GM06990 (cell line): ENCODE measurements at regions not wholly inside any gene's neighbourhood (a gene's known extent, or its start where the extent isn't known, plus 50 kb on each side); places are given as distances from the start of the nearest gene placed in this dataset.

Experiments
- DNase-seq: peaks from one replicate; pipeline ENCODE4 v3.0.0-alpha.2; 2011; ENCODE audit not compliant: insufficient read length; ENCODE audit errors: extremely low read depth
- H3K27me3 ChIP-seq: replicated peaks from 2 replicates; pipeline ENCODE4 v1.6.0; 2011; ENCODE audit warnings: low read length; ENCODE audit not compliant: control insufficient read depth, insufficient read depth
- H3K36me3 ChIP-seq: 2 replicates; pipeline ENCODE4 v1.5.1; 2011; ENCODE audit warnings: low read length; ENCODE audit not compliant: control insufficient read depth, insufficient read depth
- H3K4me3 ChIP-seq: replicated peaks from 2 replicates; pipeline ENCODE4 v1.5.1; 2011; ENCODE audit warnings: low read depth, mild to moderate bottlenecking, control low read depth, low read length
- CTCF ChIP-seq: IDR thresholded peaks from 2 replicates; pipeline ENCODE4 v1.5.1; 2011; ENCODE audit warnings: low read length, control low read depth, mild to moderate bottlenecking, inconsistent platforms; ENCODE audit not compliant: insufficient read depth, poor library complexity, severe bottlenecking

- H3K4me3 ChIP-seq: no peak overlapping the region
- no peak for TF ChIP-seq CTCF
- DNase-seq: no peak
- H3K36me3 ChIP-seq: no peaks in the 10 kb centered on the region
- no peaks in the 10 kb centered on the region for H3K27me3 ChIP-seq
Measured at GRCh38 chrX:140389331-140389730, 115.5 kb downstream of the SOX3 start.

GRCh38 chrX:140362861-140363260, 142.0 kb downstream of the SOX3 start:
- H3K36me3 ChIP-seq: no peaks in the 10 kb centered on the region
- no peak for DNase-seq
- H3K4me3 ChIP-seq: no peak overlapping the region
- no peaks in the 10 kb centered on the region for H3K27me3 ChIP-seq
- TF ChIP-seq CTCF: no peak

- DNase-seq: no peak
- no peak overlapping the region for H3K4me3 ChIP-seq
- no peaks in the 10 kb centered on the region for H3K36me3 ChIP-seq
- TF ChIP-seq CTCF: no peak
- H3K27me3 ChIP-seq: no peaks in the 10 kb centered on the region
Measured at GRCh38 chrX:140360924-140361323, 143.9 kb downstream of the SOX3 start.

GRCh38 chrX:140360284-140360683, 144.6 kb downstream of the SOX3 start:
- H3K27me3 ChIP-seq: no peaks in the 10 kb centered on the region
- no peak for TF ChIP-seq CTCF
- no peak for DNase-seq

GRCh38 chrX:140355922-140356321, 148.9 kb downstream of the SOX3 start:
- no peak for TF ChIP-seq CTCF

More at GRCh38 chrX:140360284-140360683, 144.6 kb downstream of the SOX3 start:
- H3K4me3 ChIP-seq: no peak overlapping the region
- H3K36me3 ChIP-seq: no peaks in the 10 kb centered on the region

GRCh38 chrX:140355429-140355828, 149.4 kb downstream of the SOX3 start:
- TF ChIP-seq CTCF: no peak

More at GRCh38 chrX:140355922-140356321, 148.9 kb downstream of the SOX3 start:
- Histone ChIP-seq H3K4me3 (no peak overlapping the region), H3K36me3 (no peaks in the 10 kb centered on the region), H3K27me3 (no peaks in the 10 kb centered on the region)
- no peak for DNase-seq

More at GRCh38 chrX:140355429-140355828, 149.4 kb downstream of the SOX3 start:
- Histone ChIP-seq H3K36me3 (no peaks in the 10 kb centered on the region), H3K4me3 (no peak overlapping the region), H3K27me3 (no peaks in the 10 kb centered on the region)
- DNase-seq: no peak
